ENCODE measurements at regions not wholly inside any gene's neighbourhood (a gene's known extent, or its start where the extent isn't known, plus 50 kb on each side); places are given as distances from the start of the nearest gene placed in this dataset.

GRCh38 chr10:47193666-47194065, 106.3 kb upstream of the GDF10 start:
- no peak for TF ChIP-seq CTCF (IDR thresholded peaks at IDR 0.05)
- TF ChIP-seq POLR2AphosphoS5 (IDR thresholded peaks at IDR 0.05), result no peak
- no peak for TF ChIP-seq POLR2A (IDR thresholded peaks at IDR 0.05)
